ENCODE measurements at regions not wholly inside any gene's neighbourhood (a gene's known extent, or its start where the extent isn't known, plus 50 kb on each side); places are given as distances from the start of the nearest gene placed in this dataset.

GRCh38 chr4:93896516-93896915 is 68.0 kb downstream of the ATOH1 start:
- no peak for TF ChIP-seq POLR2AphosphoS5 (IDR thresholded peaks at IDR 0.05)
- no peak for TF ChIP-seq CTCF (IDR thresholded peaks at IDR 0.05)

Measured in transverse colon (tissue), 4 donors.